PC-3 (cell line): ENCODE measurements at regions not wholly inside any gene's neighbourhood (a gene's known extent, or its start where the extent isn't known, plus 50 kb on each side); places are given as distances from the start of the nearest gene placed in this dataset.

Source experiments
- EZH2 ChIP-seq: fragments of 300-600 bp; sonication (generic); IDR thresholded peaks from one replicate; pipeline ENCODE4 v1.6.1; 2017; ENCODE audit warnings: antibody characterized with exemption, mild to moderate bottlenecking, low read length; ENCODE audit not compliant: unreplicated experiment
- TF ChIP-seq, protein P1 (sequence below): fragments of 300-600 bp; sonication (generic); conservative IDR thresholded peaks from 2 replicates; pipeline ENCODE4 v1.5.1; 2017; ENCODE audit warnings: antibody characterized with exemption, low read depth, mild to moderate bottlenecking, low read length

DNA sequence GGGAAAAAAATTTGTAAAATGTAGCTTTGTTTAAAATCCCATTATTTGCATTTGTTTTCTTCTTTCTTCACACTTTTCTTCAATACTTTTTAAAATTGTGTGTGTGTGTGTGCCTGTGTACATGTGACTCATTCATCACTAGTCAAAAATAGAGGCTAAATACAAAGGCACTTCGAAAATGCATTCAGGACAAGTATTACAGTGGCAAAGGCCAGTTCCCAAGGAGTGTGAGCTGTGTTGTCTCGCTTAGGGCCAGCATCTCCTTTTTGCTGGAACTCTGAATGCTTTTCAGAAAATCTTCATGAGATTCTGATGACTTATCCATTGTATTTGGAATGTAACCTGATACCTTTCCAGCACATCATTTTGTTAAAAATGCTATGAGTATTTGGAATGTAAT lies 288.5 kb upstream of the CNR1 start:
- TF ChIP-seq, protein P1, sequence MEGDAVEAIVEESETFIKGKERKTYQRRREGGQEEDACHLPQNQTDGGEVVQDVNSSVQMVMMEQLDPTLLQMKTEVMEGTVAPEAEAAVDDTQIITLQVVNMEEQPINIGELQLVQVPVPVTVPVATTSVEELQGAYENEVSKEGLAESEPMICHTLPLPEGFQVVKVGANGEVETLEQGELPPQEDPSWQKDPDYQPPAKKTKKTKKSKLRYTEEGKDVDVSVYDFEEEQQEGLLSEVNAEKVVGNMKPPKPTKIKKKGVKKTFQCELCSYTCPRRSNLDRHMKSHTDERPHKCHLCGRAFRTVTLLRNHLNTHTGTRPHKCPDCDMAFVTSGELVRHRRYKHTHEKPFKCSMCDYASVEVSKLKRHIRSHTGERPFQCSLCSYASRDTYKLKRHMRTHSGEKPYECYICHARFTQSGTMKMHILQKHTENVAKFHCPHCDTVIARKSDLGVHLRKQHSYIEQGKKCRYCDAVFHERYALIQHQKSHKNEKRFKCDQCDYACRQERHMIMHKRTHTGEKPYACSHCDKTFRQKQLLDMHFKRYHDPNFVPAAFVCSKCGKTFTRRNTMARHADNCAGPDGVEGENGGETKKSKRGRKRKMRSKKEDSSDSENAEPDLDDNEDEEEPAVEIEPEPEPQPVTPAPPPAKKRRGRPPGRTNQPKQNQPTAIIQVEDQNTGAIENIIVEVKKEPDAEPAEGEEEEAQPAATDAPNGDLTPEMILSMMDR, result no peak
- TF ChIP-seq EZH2, result no peak
